VCaP (cell line): ENCODE measurements at regions not wholly inside any gene's neighbourhood (a gene's known extent, or its start where the extent isn't known, plus 50 kb on each side); places are given as distances from the start of the nearest gene placed in this dataset.

Experiments
- H3K27ac ChIP-seq: fragments of 450-650 bp; 2 replicates; pipeline ENCODE4 v1.5.1; 2017
- TF ChIP-seq, protein P1 (sequence below): fragments of 450-650 bp; conservative IDR thresholded peaks from 2 replicates; pipeline ENCODE4 v1.5.1; 2017; ENCODE audit warnings: mild to moderate bottlenecking, moderate library complexity

GRCh38 chr10:47143473-47143872 is 156.5 kb upstream of the GDF10 start:
- TF ChIP-seq, protein P1, sequence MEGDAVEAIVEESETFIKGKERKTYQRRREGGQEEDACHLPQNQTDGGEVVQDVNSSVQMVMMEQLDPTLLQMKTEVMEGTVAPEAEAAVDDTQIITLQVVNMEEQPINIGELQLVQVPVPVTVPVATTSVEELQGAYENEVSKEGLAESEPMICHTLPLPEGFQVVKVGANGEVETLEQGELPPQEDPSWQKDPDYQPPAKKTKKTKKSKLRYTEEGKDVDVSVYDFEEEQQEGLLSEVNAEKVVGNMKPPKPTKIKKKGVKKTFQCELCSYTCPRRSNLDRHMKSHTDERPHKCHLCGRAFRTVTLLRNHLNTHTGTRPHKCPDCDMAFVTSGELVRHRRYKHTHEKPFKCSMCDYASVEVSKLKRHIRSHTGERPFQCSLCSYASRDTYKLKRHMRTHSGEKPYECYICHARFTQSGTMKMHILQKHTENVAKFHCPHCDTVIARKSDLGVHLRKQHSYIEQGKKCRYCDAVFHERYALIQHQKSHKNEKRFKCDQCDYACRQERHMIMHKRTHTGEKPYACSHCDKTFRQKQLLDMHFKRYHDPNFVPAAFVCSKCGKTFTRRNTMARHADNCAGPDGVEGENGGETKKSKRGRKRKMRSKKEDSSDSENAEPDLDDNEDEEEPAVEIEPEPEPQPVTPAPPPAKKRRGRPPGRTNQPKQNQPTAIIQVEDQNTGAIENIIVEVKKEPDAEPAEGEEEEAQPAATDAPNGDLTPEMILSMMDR, result no peak
- no peak overlapping the region for H3K27ac ChIP-seq

- TF ChIP-seq, protein P1, result no peak
- H3K27ac ChIP-seq, result no peak overlapping the region
Observed at GRCh38 chr10:47144525-47144924, 155.5 kb upstream of the GDF10 start.

- TF ChIP-seq, protein P1, result no peak
- no peak overlapping the region for H3K27ac ChIP-seq
Observed at GRCh38 chr10:47145290-47145934, 154.6 kb upstream of the GDF10 start.

- TF ChIP-seq, protein P1, result no peak
- H3K27ac ChIP-seq, result no peak overlapping the region
Observed at GRCh38 chr10:47146572-47146971, 153.4 kb upstream of the GDF10 start.

DNA sequence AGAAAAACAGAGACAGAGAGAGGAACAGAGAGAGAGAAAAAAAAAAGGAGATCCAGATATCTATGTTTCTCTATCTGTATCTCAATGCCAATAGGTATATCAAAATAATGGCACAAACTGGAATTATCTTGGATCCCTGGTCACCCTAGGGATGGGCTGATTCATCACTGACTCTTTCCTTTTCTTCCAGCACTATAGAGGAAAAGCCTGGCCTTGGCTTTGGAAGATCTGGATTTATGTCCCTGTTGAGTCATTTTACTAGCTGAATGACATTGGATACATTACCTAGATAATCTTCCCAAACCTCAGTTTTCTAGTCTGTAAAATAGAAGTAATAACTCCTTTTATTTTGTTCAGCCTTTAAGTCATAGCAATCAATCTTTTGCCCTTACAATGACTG is 152.8 kb upstream of the GDF10 start:
- H3K27ac ChIP-seq, result no peak overlapping the region
- TF ChIP-seq, protein P1, result no peak

GRCh38 chr10:47150581-47150980 is 149.4 kb upstream of the GDF10 start:
- TF ChIP-seq, protein P1, result no peak
- no peak overlapping the region for H3K27ac ChIP-seq

DNA sequence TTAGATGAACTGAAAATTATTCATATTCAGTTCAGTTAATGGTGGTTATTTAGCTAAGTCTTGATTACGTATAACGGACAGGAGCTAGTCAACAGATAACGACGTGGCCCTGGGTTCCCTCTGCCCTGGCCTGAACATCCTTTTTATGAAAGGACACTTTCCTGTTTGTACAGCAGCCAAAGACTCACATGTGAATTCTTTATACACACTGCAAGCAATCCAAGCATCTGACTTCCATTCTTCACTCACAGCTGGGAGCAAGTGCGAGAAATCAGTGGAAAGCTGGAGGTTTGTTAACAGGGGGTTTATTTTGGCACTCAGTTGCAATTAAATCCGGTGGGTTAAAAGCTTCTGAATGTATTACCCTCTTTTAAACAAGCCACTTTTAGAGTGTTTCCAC is 148.1 kb upstream of the GDF10 start:
- TF ChIP-seq, protein P1, result no peak
- H3K27ac ChIP-seq, result no peak overlapping the region
